SH-SY5Y (cell line): ENCODE measurements at regions not wholly inside any gene's neighbourhood (a gene's known extent, or its start where the extent isn't known, plus 50 kb on each side); places are given as distances from the start of the nearest gene placed in this dataset.

Experiments used
- GATA2 ChIP-seq: IDR thresholded peaks from 2 replicates; pipeline ENCODE4 v1.6.1; 2011; ENCODE audit warnings: mild to moderate bottlenecking, low read depth, low read length
- GATA3 ChIP-seq: IDR thresholded peaks from 2 replicates; pipeline ENCODE4 v1.6.1; 2011; ENCODE audit warnings: low read depth, mild to moderate bottlenecking, low read length, moderate library complexity

GRCh38 chr1:67937651-67938050 lies 104.4 kb upstream of the GNG12 start:
- TF ChIP-seq GATA2 (no peak), GATA3 (no peak)

- no peak for TF ChIP-seq GATA2
- no peak for TF ChIP-seq GATA3
Observed at GRCh38 chr1:67937010-67937409, 103.7 kb upstream of the GNG12 start.

- TF ChIP-seq GATA3 (no peak), GATA2 (no peak)
Observed at GRCh38 chr1:67935560-67935959, 102.3 kb upstream of the GNG12 start.

- no peak for TF ChIP-seq GATA3
Observed at GRCh38 chr1:67931198-67931597, 97.9 kb upstream of the GNG12 start.

GRCh38 chr1:67923074-67923473 lies 89.8 kb upstream of the GNG12 start:
- TF ChIP-seq GATA2 = no peak
- no peak for TF ChIP-seq GATA3

- no peak for TF ChIP-seq GATA2
- TF ChIP-seq GATA3 = no peak
Observed at GRCh38 chr1:67921725-67922489, 88.6 kb upstream of the GNG12 start.

GRCh38 chr1:67919274-67920072 lies 86.2 kb upstream of the GNG12 start:
- TF ChIP-seq GATA2 (no peak), GATA3 (no peak)

GRCh38 chr1:67918067-67918466 lies 84.8 kb upstream of the GNG12 start:
- no peak for TF ChIP-seq GATA2
- no peak for TF ChIP-seq GATA3

GRCh38 chr1:67917006-67917405 lies 83.7 kb upstream of the GNG12 start:
- TF ChIP-seq GATA3 (no peak), GATA2 (no peak)

GRCh38 chr1:67916140-67916886 lies 83.0 kb upstream of the GNG12 start:
- TF ChIP-seq GATA3 (no peak), GATA2 (no peak)

GRCh38 chr1:67909776-67910175 lies 76.5 kb upstream of the GNG12 start:
- TF ChIP-seq GATA3 (no peak), GATA2 (no peak)

- TF ChIP-seq GATA2 (no peak), GATA3 (no peak)
Observed at GRCh38 chr1:67908250-67908936, 75.1 kb upstream of the GNG12 start.

- TF ChIP-seq GATA2 = no peak
- TF ChIP-seq GATA3 = no peak
Observed at GRCh38 chr1:67898033-67898726, 64.9 kb upstream of the GNG12 start.
